PC-3 (cell line): ENCODE measurements at regions not wholly inside any gene's neighbourhood (a gene's known extent, or its start where the extent isn't known, plus 50 kb on each side); places are given as distances from the start of the nearest gene placed in this dataset.

Experiments used
- CTCF ChIP-seq: fragments of 300-600 bp; sonication (generic); conservative IDR thresholded peaks from 2 replicates; pipeline ENCODE4 v1.5.1; 2017; ENCODE audit warnings: antibody characterized with exemption, low read depth, mild to moderate bottlenecking, low read length
- EZH2 ChIP-seq: fragments of 300-600 bp; sonication (generic); IDR thresholded peaks from one replicate; pipeline ENCODE4 v1.6.1; 2017; ENCODE audit warnings: antibody characterized with exemption, mild to moderate bottlenecking, low read length; ENCODE audit not compliant: unreplicated experiment

DNA sequence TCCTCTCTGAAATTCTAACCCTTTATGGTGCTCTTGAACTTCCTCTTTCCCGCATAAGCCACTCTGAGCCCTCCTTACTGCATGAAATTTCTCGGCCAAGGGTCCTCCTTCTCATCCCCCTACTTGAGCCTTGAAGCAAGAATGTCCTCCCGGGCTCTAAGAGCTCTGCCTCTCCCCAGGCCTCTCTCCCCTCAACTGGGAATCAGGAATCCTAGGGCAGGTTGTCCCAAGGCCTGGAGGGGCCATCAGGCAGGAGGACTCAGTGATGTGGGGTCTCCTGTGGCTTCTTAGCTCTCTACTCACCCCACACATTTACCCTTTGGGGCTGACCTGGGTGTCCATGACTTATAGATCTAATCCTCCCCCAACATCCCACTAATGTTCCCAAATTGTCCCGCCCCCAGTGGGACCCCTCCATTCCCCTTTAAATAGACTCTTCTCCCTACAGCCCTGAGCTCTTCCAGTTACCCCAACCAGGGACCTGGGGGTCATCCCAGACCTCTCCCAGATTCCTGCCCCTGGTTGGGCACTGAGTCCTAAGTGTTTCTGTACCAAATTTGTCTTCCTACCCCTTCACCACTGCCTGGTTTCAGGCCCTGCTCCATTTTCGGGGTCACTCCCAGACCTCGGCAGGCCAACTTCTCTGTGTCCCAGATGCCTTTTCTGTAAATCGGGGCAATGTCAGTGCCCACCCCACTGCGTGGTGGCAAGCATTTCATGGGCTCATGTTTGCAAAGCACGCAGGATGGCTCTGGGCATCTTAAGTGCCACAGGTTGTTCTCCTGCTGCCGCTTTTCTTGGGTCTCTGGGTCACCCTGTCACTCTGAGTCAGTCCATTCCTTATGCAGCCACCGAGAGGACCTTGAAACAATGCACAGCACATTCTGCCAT is 171.2 kb downstream of the ASB1 start:
- TF ChIP-seq EZH2 (no peak), CTCF (no peak)
